IMR-90 (cell line): ENCODE measurements at regions not wholly inside any gene's neighbourhood (a gene's known extent, or its start where the extent isn't known, plus 50 kb on each side); places are given as distances from the start of the nearest gene placed in this dataset.

ENCODE experiments used
- ATAC-seq: fragments of 200-7000 bp; cut with Tn5 transposase; 2 replicates; pipeline ENCODE4 v1.9.1; 2020; ENCODE audit warnings: low read depth, mild to moderate bottlenecking, moderate library complexity
- BruUV-seq: library from RNA; stranded (reverse); fragments of 400-500 nt; replicated peaks from 2 replicates; lab custom pipeline; 2021; lab: Mats Ljungman, UMichigan
- CTCF ChIA-PET: fragments of 300-600 bp; formaldehyde crosslinking; extraction: SDS; loops from one replicate; lab custom pipeline; 2021; ENCODE audit warnings: antibody characterized with exemption; lab: Yijun Ruan, JAX
- POLR2A ChIA-PET: fragments of 300-600 bp; sonication (Branson Sonifier 250); formaldehyde crosslinking; loops from one replicate; lab custom pipeline; 2022; ENCODE audit warnings: antibody characterized with exemption; ENCODE audit not compliant: unreplicated experiment; lab: Charles Lee
- DNase-seq: peaks from one replicate; pipeline ENCODE4 v3.0.0; 2013
- H2AFZ ChIP-seq: replicated peaks from 2 replicates; pipeline ENCODE3; 2013; ENCODE audit warnings: low read length, mild to moderate bottlenecking; ENCODE audit not compliant: poor library complexity
- H2AK5ac ChIP-seq: 2 replicates; pipeline ENCODE4 v1.6.1; 2013; ENCODE audit warnings: low read depth, low read length, inconsistent platforms
- H2AK9ac ChIP-seq: replicated peaks from 2 replicates; pipeline ENCODE3; 2013; ENCODE audit warnings: mild to moderate bottlenecking, low read depth, low read length, moderate library complexity; ENCODE audit not compliant: poor library complexity
- H2BK120ac ChIP-seq: 2 replicates; pipeline ENCODE4 v1.6.1; 2013; ENCODE audit warnings: low read depth, low read length, inconsistent platforms
- H2BK15ac ChIP-seq: 3 replicates; pipeline ENCODE4 v1.6.1; 2013; ENCODE audit warnings: low read depth, low read length, inconsistent platforms
- H2BK20ac ChIP-seq: 2 replicates; pipeline ENCODE4 v1.6.1; 2013; ENCODE audit warnings: low read depth, mild to moderate bottlenecking, inconsistent platforms, low read length, moderate library complexity
- H2BK5ac ChIP-seq: 2 replicates; pipeline ENCODE4 v1.6.1; 2013; ENCODE audit warnings: mild to moderate bottlenecking, low read depth, low read length, inconsistent platforms; ENCODE audit not compliant: poor library complexity, severe bottlenecking
- H3K14ac ChIP-seq: replicated peaks from 2 replicates; pipeline ENCODE4 v1.6.1; 2013; ENCODE audit warnings: low read depth, low read length, inconsistent platforms
- H3K18ac ChIP-seq: 2 replicates; pipeline ENCODE4 v1.6.1; 2013; ENCODE audit warnings: low read depth, low read length, control low read depth
- H3K23ac ChIP-seq: 2 replicates; pipeline ENCODE4 v1.6.1; 2013; ENCODE audit warnings: low read depth, low read length, inconsistent platforms
- H3K27ac ChIP-seq: 2 replicates; pipeline ENCODE4 v1.5.1; 2013; ENCODE audit warnings: mild to moderate bottlenecking, control low read depth, low read length; ENCODE audit not compliant: insufficient read depth
- H3K27me3 ChIP-seq: 2 replicates; pipeline ENCODE4 v1.6.1; 2013; ENCODE audit warnings: low read length; ENCODE audit not compliant: control insufficient read depth, insufficient read depth
- H3K36me3 ChIP-seq: 2 replicates; pipeline ENCODE4 v1.6.1; 2013; ENCODE audit warnings: low read length, mixed read lengths; ENCODE audit not compliant: control insufficient read depth, insufficient read depth
- H3K4ac ChIP-seq: 2 replicates; pipeline ENCODE4 v1.6.1; 2013; ENCODE audit warnings: low read depth, low read length, inconsistent platforms
- H3K4me1 ChIP-seq: 2 replicates; pipeline ENCODE4 v1.6.1; 2013; ENCODE audit warnings: low read length, mixed read lengths; ENCODE audit not compliant: control insufficient read depth, insufficient read depth
- H3K4me2 ChIP-seq: 2 replicates; pipeline ENCODE4 v1.6.1; 2013; ENCODE audit warnings: low read depth, mild to moderate bottlenecking, control low read depth, low read length, moderate library complexity
- H3K4me3 ChIP-seq: 2 replicates; pipeline ENCODE4 v1.5.1; 2013; ENCODE audit warnings: low read depth, mild to moderate bottlenecking, control low read depth, low read length, moderate library complexity; ENCODE audit not compliant: insufficient read depth
- H3K56ac ChIP-seq: 2 replicates; pipeline ENCODE4 v1.6.1; 2013; ENCODE audit warnings: low read length, inconsistent platforms; ENCODE audit not compliant: insufficient read depth; ENCODE audit errors: extremely low read depth
- H3K79me1 ChIP-seq, 2 experiments: 2 replicates each; pipeline ENCODE4 v1.6.1; 2013; ENCODE audit warnings: low read length in 2 of 2, inconsistent platforms in 1 of 2, low read depth in 1 of 2
- H3K9ac ChIP-seq: 2 replicates; pipeline ENCODE4 v1.6.1; 2013; ENCODE audit warnings: low read depth, low read length, control low read depth
- H3K9me1 ChIP-seq: 2 replicates; pipeline ENCODE4 v1.6.1; 2013; ENCODE audit warnings: low read length, inconsistent platforms; ENCODE audit not compliant: insufficient read depth
- H3K9me3 ChIP-seq: 2 replicates; pipeline ENCODE4 v1.6.1; 2013; ENCODE audit warnings: low read length; ENCODE audit not compliant: control insufficient read depth, insufficient read depth
- H4K20me1 ChIP-seq: 2 replicates; pipeline ENCODE4 v1.6.1; 2013; ENCODE audit warnings: low read length, inconsistent platforms; ENCODE audit not compliant: insufficient read depth
- H4K5ac ChIP-seq: 2 replicates; pipeline ENCODE4 v1.6.1; 2013; ENCODE audit warnings: mild to moderate bottlenecking, low read depth, low read length, control low read depth
- H4K8ac ChIP-seq, 2 experiments: 2 replicates each; pipeline ENCODE4 v1.6.1; 2013; ENCODE audit warnings: low read depth in 2 of 2, low read length in 2 of 2, control low read depth in 1 of 2, inconsistent platforms in 1 of 2
- H4K91ac ChIP-seq: 2 replicates; pipeline ENCODE4 v1.6.1; 2013; ENCODE audit warnings: low read depth, low read length, inconsistent platforms; ENCODE audit not compliant: insufficient read depth
- BHLHE40 ChIP-seq: fragments of 150-350 bp; IDR thresholded peaks from 2 replicates; pipeline ENCODE4 v1.6.1; 2016; ENCODE audit warnings: mild to moderate bottlenecking, low read depth, low read length
- CEBPB ChIP-seq: IDR thresholded peaks from 2 replicates; pipeline ENCODE4 v1.6.1; 2012; ENCODE audit warnings: low read depth, low read length, improper control_type of control experiment
- CHD1 ChIP-seq: IDR thresholded peaks from 2 replicates; pipeline ENCODE4 v1.6.1; 2012; ENCODE audit warnings: low read depth, low read length, improper control_type of control experiment
- ELK1 ChIP-seq: fragments of 150-350 bp; IDR thresholded peaks from 2 replicates; pipeline ENCODE4 v1.6.1; 2016; ENCODE audit warnings: low read depth, mild to moderate bottlenecking, low read length, moderate library complexity, borderline replicate concordance
- FOS ChIP-seq: fragments of 150-350 bp; IDR thresholded peaks from 2 replicates; pipeline ENCODE4 v1.6.1; 2016; ENCODE audit warnings: low read depth, low read length
- MAFK ChIP-seq: IDR thresholded peaks from 2 replicates; pipeline ENCODE4 v1.6.1; 2012; ENCODE audit warnings: low read depth, low read length, improper control_type of control experiment
- MAZ ChIP-seq: IDR thresholded peaks from 2 replicates; pipeline ENCODE4 v1.6.1; 2012; ENCODE audit warnings: low read depth, mild to moderate bottlenecking, low read length, improper control_type of control experiment, moderate library complexity, borderline replicate concordance
- MXI1 ChIP-seq: IDR thresholded peaks from 2 replicates; pipeline ENCODE4 v1.6.1; 2012; ENCODE audit warnings: low read depth, mild to moderate bottlenecking, low read length, moderate library complexity, borderline replicate concordance
- NFE2L2 ChIP-seq: fragments of 150-350 bp; IDR thresholded peaks from 2 replicates; pipeline ENCODE4 v1.6.1; 2016; ENCODE audit warnings: low read depth, mild to moderate bottlenecking, low read length
- POLR2A ChIP-seq: IDR thresholded peaks from 2 replicates; pipeline ENCODE4 v1.6.1; 2012; ENCODE audit warnings: mild to moderate bottlenecking, low read depth, low read length
- RAD21 ChIP-seq: IDR thresholded peaks from 2 replicates; pipeline ENCODE4 v1.6.1; 2012; ENCODE audit warnings: low read length, improper control_type of control experiment
- RFX5 ChIP-seq: IDR thresholded peaks from 2 replicates; pipeline ENCODE4 v1.8.0; 2012; ENCODE audit warnings: low read depth, mild to moderate bottlenecking, low read length, moderate library complexity
- SMC3 ChIP-seq: fragments of 150-350 bp; IDR thresholded peaks from 2 replicates; pipeline ENCODE4 v1.6.1; 2016; ENCODE audit warnings: low read depth, mild to moderate bottlenecking, antibody characterized with exemption, low read length, moderate library complexity
- USF2 ChIP-seq: fragments of 150-350 bp; IDR thresholded peaks from 2 replicates; pipeline ENCODE4 v1.6.1; 2017; ENCODE audit warnings: mild to moderate bottlenecking, antibody characterized with exemption, low read length, low read depth
- WGBS, 2 experiments: methylation state at CpG; one replicate each; pipeline versions ENCODE4 v1.1.5 to v1.1.7; 2013; ENCODE audit warnings: missing lambda C conversion rate in 2 of 2; ENCODE audit not compliant: insufficient read length in 1 of 2; ENCODE audit errors: extremely low coverage in 2 of 2; 5-methylcytosine and 5-hydroxymethylcytosine counted together
- dilution Hi-C: fragments of 300-500 bp; cut with HindIII; formaldehyde crosslinking; loops from one replicate; pipeline ENCODE4 v1.14.3; 2018; ENCODE audit warnings: low sequenced_read_pairs; ENCODE audit not compliant: unreplicated experiment
- in situ Hi-C: fragments of 300-500 bp; cut with MboI; formaldehyde crosslinking; loops from 3 replicates; pipeline ENCODE4 v1.14.3; 2019; ENCODE audit warnings: low sequenced_read_pairs, inconsistent platforms, mixed read lengths
- intact Hi-C: fragments of 100-400 bp; cut with micrococcal nuclease; formaldehyde crosslinking; loops from 2 replicates; pipeline ENCODE4 v1.10.0; 2022
- TF ChIP-seq, protein P1 (sequence below): conservative IDR thresholded peaks from 2 replicates; pipeline ENCODE4 v1.5.1; 2012; ENCODE audit warnings: mild to moderate bottlenecking, low read depth, low read length, improper control_type of control experiment

GRCh38 chr9:7739595-7739994, 60.0 kb downstream of the DMAC1 start:
- H3K9ac ChIP-seq, result no peak overlapping the region
- no peak overlapping the region for H2BK15ac ChIP-seq
- POLR2A ChIA-PET, result no interaction called here
- no peaks in the 10 kb centered on the region for H3K27me3 ChIP-seq
- H3K79me1 ChIP-seq, result no peaks in the 10 kb centered on the region
- no peak overlapping the region for H3K27ac ChIP-seq
- intact Hi-C loops (no loop called here), dilution Hi-C loops (no loop called here), in situ Hi-C loops (no loop called here)
- DNase-seq, result no peak
- H3K4me2 ChIP-seq, result no peak overlapping the region
- H2BK20ac ChIP-seq, result no peak overlapping the region
- no peak overlapping the region for H4K8ac ChIP-seq
- no peak overlapping the region for H2BK120ac ChIP-seq
- H3K4me3 ChIP-seq, result no peak overlapping the region
- H3K9me3 ChIP-seq, result no peaks in the 10 kb centered on the region
- BruUV-seq, result no TSS peak
- no peak for ATAC-seq
- H2BK5ac ChIP-seq, result no peak overlapping the region
- H3K4me1 ChIP-seq, result no peaks in the 10 kb centered on the region
- no peak overlapping the region for H3K18ac ChIP-seq
- no peak overlapping the region for H4K91ac ChIP-seq
- H4K20me1 ChIP-seq, result no peaks in the 10 kb centered on the region
- no peak overlapping the region for H4K5ac ChIP-seq
- no peak overlapping the region for H2AK9ac ChIP-seq
- TF ChIP-seq, protein P1, sequence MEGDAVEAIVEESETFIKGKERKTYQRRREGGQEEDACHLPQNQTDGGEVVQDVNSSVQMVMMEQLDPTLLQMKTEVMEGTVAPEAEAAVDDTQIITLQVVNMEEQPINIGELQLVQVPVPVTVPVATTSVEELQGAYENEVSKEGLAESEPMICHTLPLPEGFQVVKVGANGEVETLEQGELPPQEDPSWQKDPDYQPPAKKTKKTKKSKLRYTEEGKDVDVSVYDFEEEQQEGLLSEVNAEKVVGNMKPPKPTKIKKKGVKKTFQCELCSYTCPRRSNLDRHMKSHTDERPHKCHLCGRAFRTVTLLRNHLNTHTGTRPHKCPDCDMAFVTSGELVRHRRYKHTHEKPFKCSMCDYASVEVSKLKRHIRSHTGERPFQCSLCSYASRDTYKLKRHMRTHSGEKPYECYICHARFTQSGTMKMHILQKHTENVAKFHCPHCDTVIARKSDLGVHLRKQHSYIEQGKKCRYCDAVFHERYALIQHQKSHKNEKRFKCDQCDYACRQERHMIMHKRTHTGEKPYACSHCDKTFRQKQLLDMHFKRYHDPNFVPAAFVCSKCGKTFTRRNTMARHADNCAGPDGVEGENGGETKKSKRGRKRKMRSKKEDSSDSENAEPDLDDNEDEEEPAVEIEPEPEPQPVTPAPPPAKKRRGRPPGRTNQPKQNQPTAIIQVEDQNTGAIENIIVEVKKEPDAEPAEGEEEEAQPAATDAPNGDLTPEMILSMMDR, result no peak
- TF ChIP-seq MAZ (no peak), FOS (no peak), ELK1 (no peak), CHD1 (no peak), POLR2A (no peak), USF2 (no peak), BHLHE40 (no peak), NFE2L2 (no peak), RFX5 (no peak), MAFK (no peak), CEBPB (no peak), MXI1 (no peak), SMC3 (no peak), RAD21 (no peak)
- H3K9me1 ChIP-seq, result no peaks in the 10 kb centered on the region
- H3K4ac ChIP-seq, result no peak overlapping the region
- H3K23ac ChIP-seq, result no peak overlapping the region
- H3K36me3 ChIP-seq, result no peaks in the 10 kb centered on the region
- WGBS, 2 experiments, result no CpG with 5 or more reads among the region's 2 CpGs
- CTCF ChIA-PET, result no interaction called here
- H3K14ac ChIP-seq, result no peak overlapping the region
- H2AK5ac ChIP-seq, result no peak overlapping the region
- no peak overlapping the region for H3K56ac ChIP-seq
- H2AFZ ChIP-seq, result no peak overlapping the region
